BJ (cell line): ENCODE measurements at regions not wholly inside any gene's neighbourhood (a gene's known extent, or its start where the extent isn't known, plus 50 kb on each side); places are given as distances from the start of the nearest gene placed in this dataset.

Experiments used
- CTCF ChIA-PET: fragments of 350-600 bp; formaldehyde crosslinking; extraction: SDS; loops from one replicate; lab custom pipeline; 2021; ENCODE audit warnings: antibody characterized with exemption, inconsistent platforms; lab: Yijun Ruan, JAX
- POLR2A ChIA-PET: fragments of 300-600 bp; sonication (Branson Sonifier 250); formaldehyde crosslinking; extraction: SDS; loops from one replicate; lab custom pipeline; 2021; ENCODE audit warnings: antibody characterized with exemption; lab: Charles Lee
- DNase-seq: peaks from one replicate; pipeline ENCODE4 v3.0.0-alpha.2; 2011; ENCODE audit warnings: low read depth
- H3K27me3 ChIP-seq: 2 replicates; pipeline ENCODE4 v1.6.0; 2011; ENCODE audit warnings: low read length; ENCODE audit not compliant: control insufficient read depth, insufficient read depth
- H3K36me3 ChIP-seq: 2 replicates; pipeline ENCODE4 v1.5.1; 2011; ENCODE audit warnings: low read length; ENCODE audit not compliant: control insufficient read depth, insufficient read depth
- H3K4me3 ChIP-seq: 2 replicates; pipeline ENCODE4 v1.5.1; 2011; ENCODE audit warnings: low read depth, mild to moderate bottlenecking, control low read depth, low read length
- TF ChIP-seq, protein P1 (sequence below): IDR thresholded peaks from 2 replicates; pipeline ENCODE4 v1.5.1; 2011; ENCODE audit warnings: low read depth, mild to moderate bottlenecking, control low read depth, inconsistent platforms, low read length, moderate library complexity; ENCODE audit not compliant: insufficient read depth

DNA sequence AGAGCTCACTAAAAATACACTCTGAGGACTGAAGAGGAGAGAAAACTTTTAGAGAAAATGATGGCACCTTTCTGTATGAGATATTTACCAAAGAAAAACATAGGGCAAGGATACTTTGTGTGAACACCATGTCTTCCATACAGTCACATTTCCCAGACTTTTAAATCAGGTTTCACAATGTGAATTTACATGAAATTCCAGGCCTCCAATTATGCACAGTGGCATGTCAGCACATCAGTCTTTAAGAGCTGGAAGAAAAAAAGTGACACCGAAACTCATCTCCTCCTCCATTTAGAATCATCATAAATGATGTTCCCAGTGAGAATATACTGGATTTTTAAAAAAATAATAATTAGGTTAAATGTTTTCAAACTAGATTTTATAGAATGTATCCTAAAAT, 232.2 kb upstream of the UBASH3B start:
- TF ChIP-seq, protein P1, sequence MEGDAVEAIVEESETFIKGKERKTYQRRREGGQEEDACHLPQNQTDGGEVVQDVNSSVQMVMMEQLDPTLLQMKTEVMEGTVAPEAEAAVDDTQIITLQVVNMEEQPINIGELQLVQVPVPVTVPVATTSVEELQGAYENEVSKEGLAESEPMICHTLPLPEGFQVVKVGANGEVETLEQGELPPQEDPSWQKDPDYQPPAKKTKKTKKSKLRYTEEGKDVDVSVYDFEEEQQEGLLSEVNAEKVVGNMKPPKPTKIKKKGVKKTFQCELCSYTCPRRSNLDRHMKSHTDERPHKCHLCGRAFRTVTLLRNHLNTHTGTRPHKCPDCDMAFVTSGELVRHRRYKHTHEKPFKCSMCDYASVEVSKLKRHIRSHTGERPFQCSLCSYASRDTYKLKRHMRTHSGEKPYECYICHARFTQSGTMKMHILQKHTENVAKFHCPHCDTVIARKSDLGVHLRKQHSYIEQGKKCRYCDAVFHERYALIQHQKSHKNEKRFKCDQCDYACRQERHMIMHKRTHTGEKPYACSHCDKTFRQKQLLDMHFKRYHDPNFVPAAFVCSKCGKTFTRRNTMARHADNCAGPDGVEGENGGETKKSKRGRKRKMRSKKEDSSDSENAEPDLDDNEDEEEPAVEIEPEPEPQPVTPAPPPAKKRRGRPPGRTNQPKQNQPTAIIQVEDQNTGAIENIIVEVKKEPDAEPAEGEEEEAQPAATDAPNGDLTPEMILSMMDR: no peak
- H3K27me3 ChIP-seq: peaks cover 6% of the 10 kb centered on the region
- no peak for DNase-seq
- CTCF ChIA-PET: no interaction called here
- H3K36me3 ChIP-seq: no peaks in the 10 kb centered on the region
- POLR2A ChIA-PET: no interaction called here
- no peak overlapping the region for H3K4me3 ChIP-seq

DNA sequence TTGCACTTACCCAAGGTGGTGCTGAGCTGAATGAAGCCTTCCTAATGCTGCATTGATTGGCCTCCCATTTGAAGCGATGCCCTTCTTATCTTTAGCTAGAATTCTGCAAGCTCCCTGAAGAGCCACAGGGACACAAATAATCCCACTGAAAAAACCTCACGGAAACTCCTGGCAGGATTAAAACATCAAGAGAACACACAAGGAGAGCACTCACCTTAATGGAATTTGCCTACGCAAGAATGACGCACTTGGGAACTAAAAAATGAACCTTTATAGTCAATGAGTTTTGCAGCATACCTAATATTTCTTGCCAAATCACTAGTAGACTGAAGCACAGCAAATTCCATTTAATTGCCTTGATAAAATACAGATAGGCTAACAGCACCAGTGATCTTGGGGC, 232.8 kb upstream of the UBASH3B start:
- DNase-seq: no peak
- H3K27me3 ChIP-seq: peaks cover 6% of the 10 kb centered on the region
- ChIA-PET POLR2A (no interaction called here), CTCF (no interaction called here)
- no peaks in the 10 kb centered on the region for H3K36me3 ChIP-seq
- no peak overlapping the region for H3K4me3 ChIP-seq
- TF ChIP-seq, protein P1: no peak

DNA sequence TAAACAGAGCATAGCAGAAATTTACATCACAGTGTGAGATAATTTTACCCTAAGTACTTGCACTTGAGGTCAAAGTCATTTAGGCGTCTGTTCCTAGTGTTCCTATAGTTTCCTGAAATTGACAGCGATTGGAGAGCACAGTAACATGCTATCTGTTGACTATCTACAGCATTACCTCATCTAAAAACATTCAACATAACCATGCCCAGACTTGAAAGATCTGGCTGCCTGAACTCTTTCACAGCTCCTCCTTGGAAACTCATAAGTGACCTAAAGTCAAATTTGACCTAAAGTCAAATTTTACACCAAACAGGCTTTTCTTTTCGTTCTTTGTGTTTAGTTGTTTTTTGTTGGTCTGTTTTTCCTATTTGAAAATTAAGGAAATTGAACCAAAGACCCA, 233.8 kb upstream of the UBASH3B start:
- no peak overlapping the region for H3K4me3 ChIP-seq
- TF ChIP-seq, protein P1: no peak
- ChIA-PET CTCF (interaction anchor here (0.9 to 1.0 kb wide), 2 partner anchors 28 to 51 kb away, joined by 3 to 5 read pairs; no protein-coding TSS in a partner anchor), POLR2A (no interaction called here)
- no peaks in the 10 kb centered on the region for H3K36me3 ChIP-seq
- DNase-seq: no peak
- peaks cover 6% of the 10 kb centered on the region for H3K27me3 ChIP-seq

DNA sequence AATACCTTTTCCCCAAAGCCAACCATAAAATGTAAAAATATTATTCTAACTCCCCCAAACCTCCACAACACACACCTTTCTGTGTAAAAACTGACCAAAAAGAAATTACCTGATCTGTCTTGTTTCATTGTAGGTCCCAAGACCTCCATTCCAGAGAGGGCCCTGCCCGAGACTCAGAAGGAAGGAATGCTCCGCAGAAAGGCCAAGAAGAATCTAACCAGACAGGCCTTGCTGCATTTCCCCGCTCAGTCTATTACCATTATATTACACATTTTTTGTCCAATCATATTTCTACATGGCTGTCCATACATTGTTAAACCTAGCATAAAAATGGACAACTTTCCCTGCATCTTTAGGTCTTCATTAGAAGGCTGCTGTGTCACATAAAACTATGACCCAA, 237.5 kb upstream of the UBASH3B start:
- CTCF ChIA-PET: no interaction called here
- no peak overlapping the region for H3K4me3 ChIP-seq
- no peak for DNase-seq
- POLR2A ChIA-PET: no interaction called here
- peaks cover 6% of the 10 kb centered on the region for H3K27me3 ChIP-seq
- H3K36me3 ChIP-seq: no peaks in the 10 kb centered on the region
- TF ChIP-seq, protein P1: no peak

DNA sequence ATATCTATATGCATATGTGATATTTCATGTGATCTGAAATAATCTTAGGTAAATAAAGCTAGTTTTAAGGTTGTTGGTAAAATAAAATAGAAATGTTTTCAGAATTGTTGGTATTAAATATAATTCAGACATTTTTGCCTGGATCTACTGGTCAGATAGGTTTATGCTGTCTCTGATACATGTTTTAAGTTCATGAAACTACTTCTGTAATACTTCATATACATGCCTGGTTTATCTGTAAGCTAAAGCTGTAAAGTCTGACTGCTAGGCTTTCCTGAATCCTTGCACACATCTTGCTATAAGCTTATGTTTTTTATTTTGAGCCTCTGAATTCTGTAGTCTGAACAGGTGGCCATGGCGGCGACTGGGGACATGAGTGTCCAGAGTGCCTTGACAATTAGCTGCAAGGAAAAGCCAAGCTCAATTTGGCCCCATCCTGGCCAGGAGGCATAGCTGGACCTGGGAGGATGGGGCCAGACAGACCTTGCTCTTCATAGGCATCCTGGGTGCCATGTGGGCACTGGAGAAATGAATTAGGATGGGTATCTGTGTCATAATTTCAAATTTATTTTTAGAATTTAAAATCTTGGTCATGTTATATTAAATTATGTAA, 241.0 kb upstream of the UBASH3B start:
- no peaks in the 10 kb centered on the region for H3K36me3 ChIP-seq
- no peak overlapping the region for H3K4me3 ChIP-seq
- ChIA-PET POLR2A (interaction anchor here (0.6 kb wide), 1 partner anchor 321 kb away, joined by 3 read pairs; no protein-coding TSS in a partner anchor), CTCF (interaction anchor here (1.1 to 1.8 kb wide), 2 partner anchors 11 to 12 kb away, joined by 3 to 4 read pairs; no protein-coding TSS in a partner anchor)
- TF ChIP-seq, protein P1: no peak
- DNase-seq: no peak
- H3K27me3 ChIP-seq: peaks cover 4% of the 10 kb centered on the region
